Activated CD8-positive, alpha-beta memory T cell treated with anti-CD3 and anti-CD28 coated beads for 1 hour (primary cell): ENCODE measurements at regions not wholly inside any gene's neighbourhood (a gene's known extent, or its start where the extent isn't known, plus 50 kb on each side); places are given as distances from the start of the nearest gene placed in this dataset.

ENCODE experiments used
- DNase-seq, 2 donors: peaks; one replicate each; pipeline ENCODE4 v3.0.0-alpha.2; 2020; ENCODE audit warnings: low read depth in 1 of 2; ENCODE audit errors: extremely low read depth in 1 of 2

GRCh38 chr14:32018391-32019092 is 58.6 kb upstream of the ARHGAP5 start:
- no peak for DNase-seq

DNA sequence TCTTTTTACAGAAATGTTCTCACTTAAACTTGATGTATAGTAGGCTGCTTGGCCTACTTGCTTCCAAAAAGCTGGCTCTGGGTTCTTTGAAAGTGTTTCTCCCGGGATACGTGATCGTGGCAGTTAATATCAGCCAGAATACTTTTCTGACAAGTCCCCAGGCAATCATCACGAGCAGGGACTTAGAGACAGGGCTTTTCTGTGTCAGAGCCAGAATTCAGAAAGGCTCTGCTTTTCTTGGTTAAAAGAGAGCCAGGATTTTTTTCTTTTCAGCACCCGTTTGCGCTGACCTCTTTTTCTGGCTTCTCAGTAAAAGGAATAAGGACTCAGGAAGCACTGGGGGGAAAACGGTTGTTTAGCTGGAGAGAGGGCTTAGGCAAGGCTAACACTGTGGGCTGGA is 57.8 kb upstream of the ARHGAP5 start:
- no peak for DNase-seq

GRCh38 chr14:32020882-32021281 is 56.2 kb upstream of the ARHGAP5 start:
- DNase-seq, result no peak

GRCh38 chr14:32021341-32021740 is 55.8 kb upstream of the ARHGAP5 start:
- DNase-seq, result no peak

- DNase-seq, result no peak
Measured at GRCh38 chr14:32022525-32022924, 54.6 kb upstream of the ARHGAP5 start.

DNA sequence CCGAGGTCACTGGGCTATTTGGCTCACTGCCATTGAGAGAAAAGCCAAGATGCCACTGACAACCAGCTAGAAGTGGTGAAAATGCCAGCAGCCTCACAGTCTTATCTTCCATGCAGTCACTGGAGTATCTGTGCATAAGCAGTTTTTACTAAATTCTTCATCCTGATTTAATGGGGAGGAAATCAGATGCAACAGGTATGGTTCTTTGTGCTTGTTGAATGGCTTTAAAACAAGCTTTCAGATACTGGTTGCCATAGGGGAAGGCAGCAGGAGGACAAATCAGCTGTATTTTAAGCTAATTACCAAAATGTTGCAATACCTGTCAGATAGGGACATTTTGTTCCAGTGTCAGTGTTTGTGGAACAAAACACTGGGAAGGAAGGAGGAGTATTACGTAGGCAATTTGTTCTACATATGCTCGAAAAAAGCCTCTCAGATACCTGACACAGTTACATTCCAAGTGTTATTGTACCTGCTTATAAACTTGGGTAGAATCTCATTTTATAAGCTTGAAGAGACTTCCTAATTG is 54.1 kb upstream of the ARHGAP5 start:
- DNase-seq, result no peak

GRCh38 chr14:32023540-32023939 is 53.6 kb upstream of the ARHGAP5 start:
- DNase-seq, result no peak

DNA sequence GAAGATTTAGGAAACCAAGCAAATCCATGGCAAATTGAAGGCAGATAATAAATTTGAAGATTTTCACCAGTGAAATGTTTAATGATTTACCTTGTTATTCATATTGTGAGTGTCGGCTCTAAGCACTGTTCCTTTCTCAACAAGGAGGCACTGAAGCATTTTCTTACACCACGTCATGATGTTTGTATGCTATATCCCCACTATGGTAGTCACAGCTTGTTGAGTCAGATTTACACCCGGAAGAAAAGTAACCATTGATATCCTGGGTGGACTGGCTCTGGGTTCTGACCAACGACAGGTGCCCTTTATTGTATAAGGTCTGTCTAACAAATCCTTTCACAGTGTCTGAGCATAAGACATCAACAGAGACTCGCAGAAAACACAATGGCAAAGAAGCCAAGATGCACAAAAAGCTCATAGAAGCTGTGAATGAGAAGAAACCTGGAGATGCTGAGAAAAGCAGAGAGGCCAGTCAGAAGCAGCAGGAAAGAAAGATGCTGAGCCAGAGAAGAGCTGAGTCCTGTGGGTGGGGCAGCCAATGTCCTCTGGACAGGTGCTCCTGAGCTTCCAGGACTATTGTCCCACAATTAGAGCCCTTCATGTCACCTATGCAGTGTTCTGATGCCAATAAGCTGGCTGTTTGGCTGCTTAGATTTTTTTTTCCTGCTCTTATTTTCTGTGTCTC is 49.7 kb upstream of the ARHGAP5 start:
- no peak for DNase-seq
